CD4-positive, alpha-beta memory T cell (primary cell): ENCODE measurements at regions not wholly inside any gene's neighbourhood (a gene's known extent, or its start where the extent isn't known, plus 50 kb on each side); places are given as distances from the start of the nearest gene placed in this dataset.
"Not testable (repeated sequence)": the region's sequence is repeated elsewhere in the genome, so short reads cannot be mapped to it uniquely, and the experiment has no call there.

ENCODE experiments used
- CTCF ChIA-PET: fragments of 350-600 bp; sonication (Branson Sonifier 250); formaldehyde crosslinking; loops from one replicate; lab custom pipeline; 2021; ENCODE audit warnings: inconsistent platforms; ENCODE audit not compliant: partially characterized antibody; lab: Charles Lee
- POLR2A ChIA-PET: fragments of 350-600 bp; sonication (Branson Sonifier 250); formaldehyde crosslinking; loops from one replicate; lab custom pipeline; 2021; ENCODE audit not compliant: partially characterized antibody; lab: Charles Lee
- DNase-seq, 5 donors: peaks; one replicate each; pipeline versions ENCODE4 v3.0.0 to v3.0.0-alpha.2; 2020 to 2022; ENCODE audit warnings: mixed read lengths in 1 of 5
- H3K27ac ChIP-seq: one replicate; pipeline ENCODE4 v1.7.0; 2013; ENCODE audit warnings: low read depth, low read length
- H3K27me3 ChIP-seq: 2 replicates; pipeline ENCODE4 v1.7.0; 2013; ENCODE audit warnings: mild to moderate bottlenecking, low read length, moderate library complexity; ENCODE audit not compliant: insufficient read depth
- H3K36me3 ChIP-seq: 2 replicates; pipeline ENCODE4 v1.7.0; 2013; ENCODE audit warnings: mild to moderate bottlenecking, low read length, moderate library complexity; ENCODE audit not compliant: insufficient read depth
- H3K4me1 ChIP-seq: 2 replicates; pipeline ENCODE4 v1.7.0; 2013; ENCODE audit warnings: mild to moderate bottlenecking, low read length, moderate library complexity; ENCODE audit not compliant: insufficient read depth
- H3K4me3 ChIP-seq, 2 donors: one replicate each; pipeline ENCODE4 v1.7.0; 2013; ENCODE audit warnings: low read length in 2 of 2, mild to moderate bottlenecking in 1 of 2
- H3K9me3 ChIP-seq, 2 donors: one replicate each; pipeline ENCODE4 v1.7.0; 2013; ENCODE audit warnings: low read length in 2 of 2, control low read depth in 1 of 2; ENCODE audit not compliant: control insufficient read depth in 1 of 2
- H3K27ac Mint-ChIP-seq, 7 donors: one replicate each; pipeline ENCODE4 v1.8.0; 2020 to 2021; ENCODE audit warnings: mixed read lengths in 7 of 7, mild to moderate bottlenecking in 6 of 7, inconsistent platforms in 3 of 7, moderate library complexity in 3 of 7
- H3K27me3 Mint-ChIP-seq, 2 donors: one replicate each; pipeline ENCODE4 v1.8.0; 2020 to 2021; ENCODE audit warnings: mixed read lengths in 2 of 2
- H3K36me3 Mint-ChIP-seq, 2 donors: one replicate each; pipeline ENCODE4 v1.8.0; 2020 to 2021; ENCODE audit warnings: mixed read lengths in 2 of 2, inconsistent platforms in 1 of 2, mild to moderate bottlenecking in 1 of 2
- H3K4me1 Mint-ChIP-seq, 4 donors: one replicate each; pipeline ENCODE4 v1.8.0; 2020 to 2021; ENCODE audit warnings: mixed read lengths in 4 of 4, mild to moderate bottlenecking in 1 of 4
- H3K4me3 Mint-ChIP-seq, 8 donors: one replicate each; pipeline ENCODE4 v1.8.0; 2020 to 2021; ENCODE audit warnings: mixed read lengths in 8 of 8, mild to moderate bottlenecking in 7 of 8, moderate library complexity in 6 of 8, inconsistent platforms in 3 of 8
- H3K9me3 Mint-ChIP-seq, 8 donors: one replicate each; pipeline ENCODE4 v1.8.0; 2020 to 2021; ENCODE audit warnings: mixed read lengths in 8 of 8, mild to moderate bottlenecking in 5 of 8, inconsistent platforms in 3 of 8, moderate library complexity in 1 of 8
- intact Hi-C: fragments of 100-400 bp; cut with micrococcal nuclease; formaldehyde crosslinking; loops from one replicate; pipeline ENCODE4 v1.15.1; 2023

DNA sequence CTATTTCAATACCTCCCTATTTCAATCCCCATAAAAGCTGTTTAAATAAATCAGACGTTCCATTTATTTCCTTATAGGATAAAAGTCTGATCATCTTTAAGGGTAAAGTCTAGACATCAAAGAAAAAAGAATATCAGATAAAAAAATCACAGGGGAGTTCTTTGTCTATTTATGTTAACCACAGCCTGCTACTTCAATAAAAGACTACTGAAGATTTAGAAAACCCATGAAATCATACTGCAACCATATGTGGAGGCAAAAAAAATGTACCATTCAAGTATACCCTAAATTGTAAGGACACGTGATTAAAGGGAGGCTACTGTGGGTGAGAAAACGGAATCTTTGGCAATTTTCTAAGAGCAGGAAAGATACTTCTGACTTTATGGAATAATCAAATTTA lies 108.2 kb upstream of the TNFSF4 start:
- no peak overlapping the region for H3K4me3 ChIP-seq
- Mint-ChIP-seq H3K9me3 (peaks cover 5 to 18% (median 8%) of the 10 kb centered on the region in 8 donors), H3K4me1 (peaks cover 0 to 13% (median 4%) of the 10 kb centered on the region in 4 donors), H3K36me3 (peaks cover 17 to 55% of the 10 kb centered on the region in 2 donors), H3K27ac (no peak overlapping the region), H3K27me3 (no peaks in the 10 kb centered on the region), H3K4me3 (no peak overlapping the region)
- H3K27me3 ChIP-seq, result no peaks in the 10 kb centered on the region
- H3K4me1 ChIP-seq, result no peaks in the 10 kb centered on the region
- H3K9me3 ChIP-seq, result no peaks in the 10 kb centered on the region
- no peak overlapping the region for H3K27ac ChIP-seq
- H3K36me3 ChIP-seq, result no peaks in the 10 kb centered on the region
- ChIA-PET CTCF (no interaction called here), POLR2A (no interaction called here)
- DNase-seq, result no peak
- intact Hi-C loops, result no loop called here

DNA sequence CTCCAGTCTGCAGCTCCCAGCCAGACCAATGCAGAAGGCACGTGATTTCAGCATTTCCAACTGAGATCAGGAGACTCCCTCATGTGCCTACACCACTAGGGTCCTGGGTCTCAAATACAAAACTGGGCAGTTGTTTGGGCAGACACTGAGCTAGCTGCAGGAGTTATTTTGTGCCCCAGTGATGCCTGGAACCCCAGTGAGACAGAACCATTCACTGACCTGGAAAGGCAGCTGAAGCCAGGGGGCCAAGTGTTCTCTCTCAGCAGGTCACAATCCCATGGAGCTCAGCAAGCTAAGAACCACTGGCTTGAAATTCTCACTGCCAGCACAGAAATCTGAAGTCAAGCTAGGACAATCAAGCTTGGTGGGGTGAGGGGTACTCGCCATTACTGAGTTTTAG lies 111.7 kb upstream of the TNFSF4 start:
- CTCF ChIA-PET, result no interaction called here
- H3K27me3 Mint-ChIP-seq, result no peaks in the 10 kb centered on the region

GRCh38 chr1:173324352-173324751 lies 117.2 kb upstream of the TNFSF4 start:
- intact Hi-C loops, H3K4me1 Mint-ChIP-seq, DNase-seq, H3K27ac ChIP-seq, H3K27ac Mint-ChIP-seq, H3K36me3 ChIP-seq, H3K4me1 ChIP-seq, H3K27me3 ChIP-seq, H3K4me3 Mint-ChIP-seq, H3K9me3 ChIP-seq, CTCF ChIA-PET, H3K4me3 ChIP-seq, POLR2A ChIA-PET, H3K27me3 Mint-ChIP-seq: not testable (repeated sequence)
- Mint-ChIP-seq H3K36me3 (peaks cover 27 to 37% of the 10 kb centered on the region in 2 donors), H3K9me3 (peaks cover 2 to 25% (median 12%) of the 10 kb centered on the region in 8 donors)

More for the DNA sequence above, 111.7 kb upstream of the TNFSF4 start:
- Mint-ChIP-seq H3K36me3 (peaks cover 20 to 59% of the 10 kb centered on the region in 2 donors), H3K4me3 (no peak overlapping the region), H3K4me1 (peaks cover 0 to 13% (median 4%) of the 10 kb centered on the region in 4 donors), H3K27ac (no peak overlapping the region), H3K9me3 (peaks cover 2 to 16% (median 11%) of the 10 kb centered on the region in 8 donors)
- Histone ChIP-seq H3K9me3 (no peaks in the 10 kb centered on the region), H3K36me3 (no peaks in the 10 kb centered on the region), H3K27me3 (no peaks in the 10 kb centered on the region), H3K27ac (no peak overlapping the region), H3K4me3 (no peak overlapping the region), H3K4me1 (no peaks in the 10 kb centered on the region)
- DNase-seq, result no peak
- intact Hi-C loops, result no loop called here
- POLR2A ChIA-PET, result no interaction called here

- H3K27ac ChIP-seq, H3K4me3 ChIP-seq, CTCF ChIA-PET, intact Hi-C loops, POLR2A ChIA-PET, H3K27me3 Mint-ChIP-seq, H3K36me3 ChIP-seq, H3K4me3 Mint-ChIP-seq, H3K27me3 ChIP-seq, H3K27ac Mint-ChIP-seq, DNase-seq, H3K9me3 ChIP-seq: not testable (repeated sequence)
- Mint-ChIP-seq H3K36me3 (peaks cover 10 to 13% of the 10 kb centered on the region in 2 donors), H3K4me1 (peaks cover 9 to 18% (median 14%) of the 10 kb centered on the region in 4 donors), H3K9me3 (peaks cover 0 to 19% (median 8%) of the 10 kb centered on the region in 8 donors)
- peaks cover 16% of the 10 kb centered on the region for H3K4me1 ChIP-seq
These were observed 120.9 kb upstream of the TNFSF4 start for GRCh38 chr1:173327987-173328386.

- H3K27ac ChIP-seq, result no peak overlapping the region
- no peaks in the 10 kb centered on the region for H3K27me3 ChIP-seq
- peaks cover 6 to 8% of the 10 kb centered on the region in 2 donors for H3K36me3 Mint-ChIP-seq
- peaks cover 16% of the 10 kb centered on the region for H3K4me1 ChIP-seq
- no peaks in the 10 kb centered on the region for H3K9me3 ChIP-seq
- H3K36me3 ChIP-seq, result no peaks in the 10 kb centered on the region
- H3K4me3 Mint-ChIP-seq, result no peak overlapping the region
- no peak overlapping the region for H3K27ac Mint-ChIP-seq
- H3K27me3 Mint-ChIP-seq, result no peaks in the 10 kb centered on the region
- H3K4me3 ChIP-seq, result no peak overlapping the region
- intact Hi-C loops, result no loop called here
- ChIA-PET CTCF (no interaction called here), POLR2A (no interaction called here)
- H3K9me3 Mint-ChIP-seq, result peaks cover 0 to 13% (median 3%) of the 10 kb centered on the region in 8 donors
- H3K4me1 Mint-ChIP-seq, result peaks cover 9 to 19% (median 14%) of the 10 kb centered on the region in 4 donors
- no peak for DNase-seq
These were observed 121.8 kb upstream of the TNFSF4 start for GRCh38 chr1:173328961-173329360.

- POLR2A ChIA-PET, result no interaction called here
- no peak overlapping the region for H3K27ac ChIP-seq
- peaks cover 16% of the 10 kb centered on the region for H3K4me1 ChIP-seq
- no peaks in the 10 kb centered on the region for H3K36me3 ChIP-seq
- no peaks in the 10 kb centered on the region for H3K9me3 ChIP-seq
- Mint-ChIP-seq H3K27me3 (no peaks in the 10 kb centered on the region), H3K4me1 (peaks cover 9 to 19% (median 14%) of the 10 kb centered on the region in 4 donors), H3K4me3 (no peak overlapping the region), H3K36me3 (peaks cover 2 to 3% of the 10 kb centered on the region in 2 donors), H3K9me3 (peaks cover 0 to 7% (median 2%) of the 10 kb centered on the region in 8 donors), H3K27ac (no peak overlapping the region)
- H3K4me3 ChIP-seq, result no peak overlapping the region
- CTCF ChIA-PET, result no interaction called here
- DNase-seq, result no peak
- no peaks in the 10 kb centered on the region for H3K27me3 ChIP-seq
- intact Hi-C loops, result no loop called here
These were observed 122.6 kb upstream of the TNFSF4 start for GRCh38 chr1:173329726-173330125.

- ChIA-PET POLR2A (no interaction called here), CTCF (no interaction called here)
- H3K4me3 ChIP-seq, result no peak overlapping the region
- Mint-ChIP-seq H3K27ac (peak overlapping the region in 3 of 7 donors; percentile 36 to 93 (median 90)), H3K9me3 (peaks cover 0 to 7% (median under 1%) of the 10 kb centered on the region in 8 donors), H3K36me3 (peaks cover 3 to 8% of the 10 kb centered on the region in 2 donors), H3K4me3 (peak overlapping the region in 6 of 8 donors; percentile 32 to 78 (median 73)), H3K27me3 (no peaks in the 10 kb centered on the region), H3K4me1 (peaks cover 9 to 19% (median 14%) of the 10 kb centered on the region in 4 donors)
- no peaks in the 10 kb centered on the region for H3K27me3 ChIP-seq
- intact Hi-C loops, result no loop called here
- DNase-seq, result no peak
- H3K36me3 ChIP-seq, result no peaks in the 10 kb centered on the region
- H3K4me1 ChIP-seq, result peaks cover 16% of the 10 kb centered on the region
- H3K27ac ChIP-seq, result no peak overlapping the region
- no peaks in the 10 kb centered on the region for H3K9me3 ChIP-seq
These were observed 123.2 kb upstream of the TNFSF4 start for GRCh38 chr1:173330149-173330951.
